HEK293T (cell line): ENCODE measurements at regions not wholly inside any gene's neighbourhood (a gene's known extent, or its start where the extent isn't known, plus 50 kb on each side); places are given as distances from the start of the nearest gene placed in this dataset.

Experiments used
- ARNT ChIP-seq: fragments of 450-650 bp; IDR thresholded peaks from 2 replicates; pipeline ENCODE4 v1.6.1; 2017; ENCODE audit warnings: mild to moderate bottlenecking
- BHLHE40 ChIP-seq: fragments of 450-650 bp; IDR thresholded peaks from 2 replicates; pipeline ENCODE4 v1.6.1; 2016; ENCODE audit warnings: mild to moderate bottlenecking, moderate library complexity, borderline replicate concordance
- CTBP1 ChIP-seq: fragments of 450-650 bp; IDR thresholded peaks from 2 replicates; pipeline ENCODE4 v1.6.1; 2016; ENCODE audit warnings: borderline replicate concordance
- ELF4 ChIP-seq: fragments of 450-650 bp; IDR thresholded peaks from 2 replicates; pipeline ENCODE4 v1.6.1; 2017; ENCODE audit warnings: antibody characterized with exemption
- FOXK2 ChIP-seq: fragments of 450-650 bp; IDR thresholded peaks from 2 replicates; pipeline ENCODE4 v1.6.1; 2016; ENCODE audit warnings: mild to moderate bottlenecking
- FOXM1 ChIP-seq: fragments of 450-650 bp; IDR thresholded peaks from 2 replicates; pipeline ENCODE4 v1.6.1; 2017; ENCODE audit warnings: mild to moderate bottlenecking, borderline replicate concordance
- HDGF ChIP-seq: fragments of 450-650 bp; IDR thresholded peaks from 2 replicates; pipeline ENCODE4 v1.6.1; 2017; ENCODE audit warnings: antibody characterized with exemption, borderline replicate concordance
- L3MBTL2 ChIP-seq: fragments of 450-650 bp; conservative IDR thresholded peaks from 2 replicates; pipeline ENCODE4 v1.6.1; 2016; ENCODE audit warnings: mild to moderate bottlenecking
- LEF1 ChIP-seq: fragments of 450-650 bp; IDR thresholded peaks from 2 replicates; pipeline ENCODE4 v1.6.1; 2017; ENCODE audit warnings: mild to moderate bottlenecking, borderline replicate concordance
- PKNOX1 ChIP-seq: fragments of 450-650 bp; IDR thresholded peaks from 2 replicates; pipeline ENCODE4 v1.6.1; 2016
- SP1 ChIP-seq: fragments of 450-650 bp; IDR thresholded peaks from 2 replicates; pipeline ENCODE4 v1.6.1; 2017
- TARDBP ChIP-seq: fragments of 450-650 bp; IDR thresholded peaks from 2 replicates; pipeline ENCODE4 v1.6.1; 2016
- ZNF384 ChIP-seq: fragments of 450-650 bp; IDR thresholded peaks from 2 replicates; pipeline ENCODE4 v1.6.1; 2016

DNA sequence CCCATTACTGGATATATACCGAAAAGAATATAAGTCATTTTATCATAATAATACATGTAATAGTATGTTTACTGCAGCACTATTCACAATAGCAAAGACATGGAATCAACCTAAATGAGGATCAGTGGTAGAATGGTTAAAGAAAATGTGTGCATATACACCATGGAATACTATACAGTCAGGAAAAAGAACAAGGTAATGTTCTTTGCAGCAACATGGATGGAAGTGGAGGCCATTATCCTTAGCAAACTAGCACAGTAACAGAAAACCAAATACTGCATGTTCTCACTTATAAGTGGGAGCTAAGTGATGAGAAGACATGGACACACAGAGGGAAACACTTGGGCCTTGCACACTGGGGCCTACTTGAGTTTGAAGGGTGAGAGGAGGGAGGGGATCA lies 207.4 kb upstream of the APOOL start:
- TF ChIP-seq ELF4 (no peak), BHLHE40 (no peak), PKNOX1 (no peak), FOXM1 (no peak), HDGF (no peak), ZNF384 (no peak), FOXK2 (no peak), SP1 (no peak), CTBP1 (no peak), TARDBP (no peak), L3MBTL2 (no peak), LEF1 (no peak), ARNT (no peak)
